ENCODE measurements at regions not wholly inside any gene's neighbourhood (a gene's known extent, or its start where the extent isn't known, plus 50 kb on each side); places are given as distances from the start of the nearest gene placed in this dataset.

GRCh38 chrX:7542587-7543380, 300.2 kb upstream of the VCX start:
- no peak for TF ChIP-seq CTCF (IDR thresholded peaks at IDR 0.05; ENCODE audit: insufficient read depth, low read length, poor library complexity, severe bottlenecking)
- no peak for TF ChIP-seq EZH2phosphoT487 (conservative IDR thresholded peaks at IDR 0.05; ENCODE audit: low read length)

Measured in SU-DHL-6 (cell line).